ENCODE measurements at regions not wholly inside any gene's neighbourhood (a gene's known extent, or its start where the extent isn't known, plus 50 kb on each side); places are given as distances from the start of the nearest gene placed in this dataset.

- no peak for TF ChIP-seq POLR2AphosphoS5 (IDR thresholded peaks at IDR 0.05)
- TF ChIP-seq CTCF (IDR thresholded peaks at IDR 0.05), result no peak
- TF ChIP-seq POLR2A (IDR thresholded peaks at IDR 0.05), result no peak
- no peak for TF ChIP-seq EP300 (IDR thresholded peaks at IDR 0.05; ENCODE audit: low read depth)
These were observed 219.0 kb downstream of the GLRX3 start for GRCh38 chr10:130354976-130355795.
